Activated naive CD8-positive, alpha-beta T cell (primary cell): ENCODE measurements at regions not wholly inside any gene's neighbourhood (a gene's known extent, or its start where the extent isn't known, plus 50 kb on each side); places are given as distances from the start of the nearest gene placed in this dataset.
"Not testable (repeated sequence)": the region's sequence is repeated elsewhere in the genome, so short reads cannot be mapped to it uniquely, and the experiment has no call there.

Source experiments
- H3K27ac Mint-ChIP-seq: one replicate; pipeline ENCODE4 v1.8.0; 2021; ENCODE audit warnings: mixed read lengths
- H3K27me3 Mint-ChIP-seq: one replicate; pipeline ENCODE4 v1.8.0; 2021; ENCODE audit warnings: mixed read lengths
- H3K36me3 Mint-ChIP-seq: one replicate; pipeline ENCODE4 v1.8.0; 2021; ENCODE audit warnings: mixed read lengths
- H3K4me1 Mint-ChIP-seq: one replicate; pipeline ENCODE4 v1.8.0; 2021; ENCODE audit warnings: low read depth, mixed read lengths
- H3K4me3 Mint-ChIP-seq: one replicate; pipeline ENCODE4 v1.8.0; 2021; ENCODE audit warnings: mild to moderate bottlenecking, mixed read lengths
- H3K9me3 Mint-ChIP-seq: one replicate; pipeline ENCODE4 v1.8.0; 2021; ENCODE audit warnings: low read depth, mixed read lengths

DNA sequence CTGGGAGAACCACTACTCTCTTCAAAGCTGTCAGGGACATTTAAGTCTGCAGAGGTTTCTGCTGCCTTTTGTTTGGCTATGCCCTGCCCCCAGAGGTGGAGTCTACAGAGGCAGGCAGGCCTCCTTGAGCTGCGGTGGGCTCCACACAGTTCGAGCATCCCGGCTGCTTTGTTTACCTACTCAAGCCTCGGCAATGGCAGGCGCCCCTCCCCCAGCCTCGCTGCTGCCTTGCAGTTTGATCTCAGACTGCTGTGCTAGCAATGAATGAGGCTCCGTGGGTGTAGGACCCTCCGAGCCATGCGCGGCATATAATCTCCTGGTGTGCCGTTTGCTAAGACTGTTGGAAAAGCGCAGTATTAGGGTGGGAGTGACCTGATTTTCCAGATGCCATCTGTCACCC, 115.3 kb upstream of the WNT7A start:
- not testable (repeated sequence) for H3K36me3 Mint-ChIP-seq, H3K4me3 Mint-ChIP-seq, H3K9me3 Mint-ChIP-seq, H3K27ac Mint-ChIP-seq, H3K27me3 Mint-ChIP-seq, H3K4me1 Mint-ChIP-seq

DNA sequence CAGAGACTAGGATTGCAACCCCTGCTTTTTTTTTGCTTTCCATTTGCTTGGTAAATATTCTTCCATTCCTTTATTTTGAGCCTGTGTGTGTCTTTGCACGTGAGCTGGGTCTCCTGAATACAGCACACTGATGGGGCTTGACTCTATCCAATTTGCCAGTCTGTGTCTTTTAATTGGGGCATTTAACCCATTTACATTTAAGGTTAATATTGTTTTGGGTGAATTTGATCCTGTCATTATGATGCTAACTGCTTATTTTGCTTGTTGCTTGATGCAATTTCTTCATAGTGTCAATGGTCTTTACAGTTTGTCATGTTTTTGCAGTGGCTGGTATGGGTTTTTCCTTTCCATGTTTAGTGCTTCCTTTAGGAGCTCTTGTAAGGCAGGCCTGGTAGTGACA, 109.1 kb upstream of the WNT7A start:
- H3K4me3 Mint-ChIP-seq, H3K4me1 Mint-ChIP-seq, H3K27me3 Mint-ChIP-seq, H3K27ac Mint-ChIP-seq, H3K36me3 Mint-ChIP-seq: not testable (repeated sequence)
- peaks cover 17% of the 10 kb centered on the region for H3K9me3 Mint-ChIP-seq

DNA sequence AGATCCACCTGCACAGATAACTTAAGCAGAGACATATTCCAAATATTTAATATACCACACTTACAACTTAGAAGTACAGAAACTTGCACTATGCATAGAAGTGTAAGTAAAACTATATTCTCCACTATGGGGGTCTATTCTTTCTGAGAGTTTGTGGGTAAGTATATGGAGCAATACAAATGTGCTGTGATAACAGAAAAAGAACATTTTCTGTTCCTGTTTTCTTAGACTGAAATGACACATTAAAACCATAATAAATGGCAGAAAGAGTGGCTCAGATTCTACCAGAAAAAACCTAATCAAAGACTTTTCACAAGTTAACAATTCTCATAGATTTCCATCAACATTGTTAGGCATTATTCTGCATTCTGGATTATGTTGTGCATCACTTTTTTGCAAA, 96.6 kb upstream of the WNT7A start:
- Mint-ChIP-seq H3K36me3 (peaks cover 12% of the 10 kb centered on the region), H3K27me3 (peaks cover 6% of the 10 kb centered on the region), H3K9me3 (peaks cover 23% of the 10 kb centered on the region), H3K27ac (no peak overlapping the region), H3K4me1 (no peaks in the 10 kb centered on the region), H3K4me3 (no peak overlapping the region)

- no peaks in the 10 kb centered on the region for H3K4me1 Mint-ChIP-seq
- peaks cover 6% of the 10 kb centered on the region for H3K27me3 Mint-ChIP-seq
- H3K36me3 Mint-ChIP-seq = peaks cover 16% of the 10 kb centered on the region
- no peak overlapping the region for H3K27ac Mint-ChIP-seq
- peaks cover 31% of the 10 kb centered on the region for H3K9me3 Mint-ChIP-seq
- no peak overlapping the region for H3K4me3 Mint-ChIP-seq
These were observed 95.8 kb upstream of the WNT7A start for GRCh38 chr3:13975686-13976085.

GRCh38 chr3:13972679-13973379, 93.0 kb upstream of the WNT7A start:
- peaks cover 3% of the 10 kb centered on the region for H3K27me3 Mint-ChIP-seq
- H3K36me3 Mint-ChIP-seq = peaks cover 13% of the 10 kb centered on the region
- H3K4me3 Mint-ChIP-seq = no peak overlapping the region
- H3K4me1 Mint-ChIP-seq = no peaks in the 10 kb centered on the region
- H3K27ac Mint-ChIP-seq = no peak overlapping the region
- H3K9me3 Mint-ChIP-seq = peaks cover 26% of the 10 kb centered on the region

GRCh38 chr3:13966302-13966701, 86.4 kb upstream of the WNT7A start:
- H3K27me3 Mint-ChIP-seq = peaks cover 22% of the 10 kb centered on the region
- no peak overlapping the region for H3K4me3 Mint-ChIP-seq
- H3K27ac Mint-ChIP-seq = no peak overlapping the region
- H3K36me3 Mint-ChIP-seq = peaks cover 9% of the 10 kb centered on the region
- H3K9me3 Mint-ChIP-seq = peaks cover 14% of the 10 kb centered on the region
- H3K4me1 Mint-ChIP-seq = no peaks in the 10 kb centered on the region

GRCh38 chr3:13963137-13963886, 83.4 kb upstream of the WNT7A start:
- Mint-ChIP-seq H3K4me1 (no peaks in the 10 kb centered on the region), H3K27ac (no peak overlapping the region), H3K4me3 (no peak overlapping the region), H3K9me3 (peaks cover 6% of the 10 kb centered on the region), H3K27me3 (peaks cover 22% of the 10 kb centered on the region), H3K36me3 (peaks cover 4% of the 10 kb centered on the region)

DNA sequence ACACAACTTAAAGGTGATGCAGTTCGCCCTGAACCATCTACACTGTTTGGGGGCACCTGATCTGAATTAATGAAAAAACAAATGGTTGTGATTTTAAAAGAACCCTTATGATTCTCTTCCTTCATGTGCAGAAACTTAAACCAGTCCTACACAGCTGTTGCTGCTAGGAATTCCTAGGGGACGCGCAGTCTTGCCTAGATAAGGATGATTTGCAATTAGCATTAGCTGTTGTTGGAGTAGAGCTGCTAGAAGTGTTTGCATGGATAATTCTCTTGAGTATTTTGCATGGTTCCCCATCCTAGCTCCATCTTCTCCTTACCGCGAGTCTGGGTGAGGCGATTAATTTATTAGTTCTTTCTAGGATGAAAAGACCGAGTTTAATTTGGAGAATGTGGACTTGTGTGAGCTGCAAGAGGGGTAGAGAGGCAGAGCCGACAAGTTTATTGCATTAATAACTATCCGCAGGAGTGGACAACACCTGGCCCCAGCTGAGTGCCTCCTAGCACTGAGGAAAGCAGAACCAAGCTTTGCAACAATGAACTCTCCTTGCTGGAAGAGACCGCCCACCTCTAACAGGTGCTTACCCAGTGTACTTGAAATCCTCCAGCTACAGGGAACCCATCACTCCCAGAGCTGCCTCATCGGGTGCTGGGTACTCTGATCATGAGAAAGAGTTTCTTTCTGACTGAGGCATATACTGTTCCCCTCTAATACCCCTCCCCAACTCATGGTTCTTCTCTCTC, 75.0 kb upstream of the WNT7A start:
- Mint-ChIP-seq H3K9me3 (peaks cover 4% of the 10 kb centered on the region), H3K27me3 (peaks cover 7% of the 10 kb centered on the region), H3K4me1 (no peaks in the 10 kb centered on the region), H3K36me3 (no peaks in the 10 kb centered on the region), H3K27ac (no peak overlapping the region), H3K4me3 (no peak overlapping the region)

DNA sequence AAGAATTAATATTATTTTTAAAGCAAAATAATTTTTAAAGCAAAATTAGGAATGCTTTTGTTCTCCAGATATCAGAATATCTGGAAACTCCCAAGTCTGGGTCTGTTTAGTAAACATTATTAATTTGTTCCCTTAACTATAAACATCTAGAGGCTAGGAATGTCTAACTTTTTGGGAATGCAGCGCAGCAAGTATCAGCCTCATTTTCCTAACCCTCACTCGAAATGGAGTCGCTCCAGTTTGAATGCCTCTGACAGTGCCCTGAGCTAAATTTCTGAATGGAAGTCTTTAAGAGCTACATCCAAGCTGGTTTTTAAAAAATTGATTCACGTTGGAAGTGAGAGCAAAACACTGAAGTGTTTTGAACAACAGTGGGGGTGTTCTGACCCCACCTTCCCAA, 74.4 kb upstream of the WNT7A start:
- Mint-ChIP-seq H3K36me3 (no peaks in the 10 kb centered on the region), H3K4me1 (no peaks in the 10 kb centered on the region), H3K27me3 (peaks cover 10% of the 10 kb centered on the region), H3K9me3 (peaks cover 4% of the 10 kb centered on the region), H3K27ac (no peak overlapping the region), H3K4me3 (no peak overlapping the region)

GRCh38 chr3:13951184-13951583, 71.3 kb upstream of the WNT7A start:
- no peaks in the 10 kb centered on the region for H3K4me1 Mint-ChIP-seq
- H3K27me3 Mint-ChIP-seq = peaks cover 17% of the 10 kb centered on the region
- H3K9me3 Mint-ChIP-seq = peaks cover 12% of the 10 kb centered on the region
- peaks cover 4% of the 10 kb centered on the region for H3K36me3 Mint-ChIP-seq
- H3K4me3 Mint-ChIP-seq = no peak overlapping the region
- no peak overlapping the region for H3K27ac Mint-ChIP-seq

GRCh38 chr3:13950042-13950441, 70.2 kb upstream of the WNT7A start:
- H3K4me3 Mint-ChIP-seq = no peak overlapping the region
- peaks cover 19% of the 10 kb centered on the region for H3K9me3 Mint-ChIP-seq
- no peak overlapping the region for H3K27ac Mint-ChIP-seq
- no peaks in the 10 kb centered on the region for H3K4me1 Mint-ChIP-seq
- H3K27me3 Mint-ChIP-seq = peaks cover 19% of the 10 kb centered on the region
- H3K36me3 Mint-ChIP-seq = peaks cover 9% of the 10 kb centered on the region

DNA sequence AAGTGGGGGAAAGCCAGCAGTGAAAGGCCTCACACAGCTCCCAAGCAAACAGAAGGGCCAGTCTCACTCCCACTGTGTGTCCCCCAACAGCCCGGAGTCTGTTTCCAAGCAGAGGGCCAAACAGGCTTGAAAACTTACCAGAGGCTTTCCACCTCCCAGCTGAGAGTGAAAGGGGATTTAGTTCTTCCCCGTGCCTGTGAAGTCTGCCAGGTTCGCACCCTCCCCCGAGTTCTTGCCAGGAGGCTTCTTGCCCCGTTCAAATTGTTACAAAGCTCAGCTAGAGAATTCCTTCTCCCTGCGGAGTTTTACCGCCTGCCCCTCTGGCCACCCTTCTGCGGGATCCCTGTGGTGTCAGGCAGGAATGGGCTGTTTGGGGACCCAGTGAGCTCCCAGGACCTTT, 68.0 kb upstream of the WNT7A start:
- Mint-ChIP-seq H3K4me1 (no peaks in the 10 kb centered on the region), H3K9me3 (peaks cover 23% of the 10 kb centered on the region), H3K4me3 (no peak overlapping the region), H3K27ac (no peak overlapping the region), H3K36me3 (peaks cover 13% of the 10 kb centered on the region), H3K27me3 (peaks cover 15% of the 10 kb centered on the region)

DNA sequence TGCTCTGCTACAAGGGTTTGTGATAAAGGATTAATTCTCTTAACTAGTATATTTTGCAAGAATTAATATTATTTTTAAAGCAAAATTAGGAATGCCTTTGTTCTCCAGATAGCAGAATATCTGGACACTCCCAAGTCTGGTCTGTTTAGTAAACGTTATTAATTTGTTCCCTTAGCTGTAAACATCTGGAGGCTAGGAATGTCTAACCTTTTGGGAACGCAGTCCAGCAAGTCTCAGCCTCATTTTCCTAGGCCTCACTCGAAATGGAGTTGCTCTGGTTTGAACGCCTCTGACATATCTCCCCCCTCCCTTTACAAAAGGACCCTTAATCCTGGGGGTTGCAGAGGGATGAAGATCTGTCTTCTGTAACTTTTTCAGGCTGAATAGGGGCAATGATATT, 59.3 kb upstream of the WNT7A start:
- Mint-ChIP-seq H3K4me1 (no peaks in the 10 kb centered on the region), H3K27me3 (peaks cover 7% of the 10 kb centered on the region), H3K4me3 (no peak overlapping the region), H3K27ac (no peak overlapping the region), H3K36me3 (peaks cover 4% of the 10 kb centered on the region), H3K9me3 (peaks cover 2% of the 10 kb centered on the region)

GRCh38 chr3:13937131-13937530, 57.3 kb upstream of the WNT7A start:
- peaks cover 3% of the 10 kb centered on the region for H3K36me3 Mint-ChIP-seq
- H3K9me3 Mint-ChIP-seq = peaks cover 2% of the 10 kb centered on the region

DNA sequence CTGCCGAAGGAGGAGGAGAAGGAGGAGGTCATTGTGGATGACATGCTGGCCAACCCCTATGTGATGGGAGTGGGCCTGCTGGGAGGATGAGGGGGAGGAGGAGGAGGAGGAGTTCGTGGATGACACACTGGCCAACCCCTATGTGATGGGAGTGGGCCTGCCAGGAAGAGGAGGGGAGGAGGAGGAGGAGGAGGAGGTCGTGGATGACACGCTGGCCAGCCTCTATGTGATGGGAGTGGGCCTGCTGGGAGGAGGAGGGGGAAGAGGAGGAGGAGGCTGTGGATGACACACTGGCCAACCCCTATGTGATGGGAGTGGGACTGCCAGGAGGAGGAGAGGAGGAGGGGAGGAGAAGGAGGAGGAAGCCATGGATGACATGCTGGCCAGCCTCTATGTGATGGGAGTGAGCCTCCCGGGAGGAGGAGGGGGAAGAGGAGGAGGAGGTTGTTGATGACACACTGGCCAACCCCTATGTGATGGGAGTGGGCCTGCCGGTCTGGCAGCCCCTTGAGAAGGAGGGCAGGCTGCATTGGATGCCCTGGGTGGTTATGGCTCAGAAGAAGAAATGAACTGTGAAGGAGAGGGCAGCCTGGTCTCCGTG, 55.7 kb upstream of the WNT7A start:
- Mint-ChIP-seq H3K27ac (no peak overlapping the region), H3K36me3 (peaks cover 3% of the 10 kb centered on the region), H3K4me1 (peaks cover 4% of the 10 kb centered on the region), H3K27me3 (peaks cover 18% of the 10 kb centered on the region), H3K4me3 (no peak overlapping the region), H3K9me3 (peaks cover 10% of the 10 kb centered on the region)

More at GRCh38 chr3:13937131-13937530, 57.3 kb upstream of the WNT7A start:
- Mint-ChIP-seq H3K27me3 (peaks cover 14% of the 10 kb centered on the region), H3K4me1 (peaks cover 4% of the 10 kb centered on the region), H3K27ac (no peak overlapping the region), H3K4me3 (no peak overlapping the region)
